ENCODE measurements at regions not wholly inside any gene's neighbourhood (a gene's known extent, or its start where the extent isn't known, plus 50 kb on each side); places are given as distances from the start of the nearest gene placed in this dataset.

DNA sequence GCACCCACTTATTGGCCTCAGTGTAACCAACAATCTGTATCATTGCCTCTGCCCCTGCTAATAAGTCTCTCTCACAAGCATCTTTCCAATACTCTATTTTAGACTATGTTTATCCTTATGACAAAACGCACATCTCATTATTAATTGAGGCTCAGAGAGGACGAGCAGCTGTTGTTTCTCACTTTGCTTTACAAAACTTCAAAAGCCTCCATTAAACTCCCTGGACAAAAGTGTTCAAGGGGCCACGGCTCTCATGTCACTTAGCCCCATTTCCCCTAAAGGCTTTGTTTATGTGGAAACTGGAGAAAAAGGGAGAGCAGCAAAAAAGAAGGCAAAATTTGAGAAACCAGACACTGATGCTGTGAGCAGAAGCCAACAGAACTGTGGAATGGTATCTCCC lies 180.0 kb upstream of the LNX1 start:
- ATAC-seq (no peak), DNase-seq (ENCODE audit: low spot score) (no peak)
- Histone ChIP-seq H2AFZ (no peak overlapping the region), H3F3A (replicated peaks; ENCODE audit: low read depth) (no peaks in the 10 kb centered on the region), H3K4me3 (no peak overlapping the region), H3K27ac (ENCODE audit: low read depth) (no peak overlapping the region), H3K79me2 (replicated peaks; ENCODE audit: insufficient read depth) (no peaks in the 10 kb centered on the region), H3K36me3 (ENCODE audit: insufficient read depth) (no peaks in the 10 kb centered on the region), H3K4me2 (no peak overlapping the region), H3K9me2 (ENCODE audit: insufficient read depth) (no peaks in the 10 kb centered on the region; the same call in 1 of the 2 replicates), H3K27me3 (ENCODE audit: insufficient read depth) (no peaks in the 10 kb centered on the region), H3K4me1 (ENCODE audit: insufficient read depth) (no peaks in the 10 kb centered on the region), H4K20me1 (replicated peaks; ENCODE audit: insufficient read depth) (no peaks in the 10 kb centered on the region)
- Mint-ChIP-seq H3K4me1 (no peaks in the 10 kb centered on the region), H3K36me3 (ENCODE audit: low read depth) (no peaks in the 10 kb centered on the region), H3K27ac (no peak overlapping the region), H3K9me3 (no peaks in the 10 kb centered on the region; the same call in 2 of the 3 replicates), H3K27me3 (ENCODE audit: insufficient read depth, low read depth, poor library complexity) (no peaks in the 10 kb centered on the region), H3K4me3 (no peak overlapping the region)
- no peak for TF ChIP-seq EZH2 (IDR thresholded peaks at IDR 0.05; ENCODE audit: low read depth, unreplicated experiment)
- TF ChIP-seq EZH2phosphoT487 (IDR thresholded peaks at IDR 0.05; ENCODE audit: unreplicated experiment): no peak
- TF ChIP-seq CREB1 (CRISPR knock-in tag; IDR thresholded peaks at IDR 0.05; ENCODE audit: low read depth): no peak
- TF ChIP-seq, protein P1, sequence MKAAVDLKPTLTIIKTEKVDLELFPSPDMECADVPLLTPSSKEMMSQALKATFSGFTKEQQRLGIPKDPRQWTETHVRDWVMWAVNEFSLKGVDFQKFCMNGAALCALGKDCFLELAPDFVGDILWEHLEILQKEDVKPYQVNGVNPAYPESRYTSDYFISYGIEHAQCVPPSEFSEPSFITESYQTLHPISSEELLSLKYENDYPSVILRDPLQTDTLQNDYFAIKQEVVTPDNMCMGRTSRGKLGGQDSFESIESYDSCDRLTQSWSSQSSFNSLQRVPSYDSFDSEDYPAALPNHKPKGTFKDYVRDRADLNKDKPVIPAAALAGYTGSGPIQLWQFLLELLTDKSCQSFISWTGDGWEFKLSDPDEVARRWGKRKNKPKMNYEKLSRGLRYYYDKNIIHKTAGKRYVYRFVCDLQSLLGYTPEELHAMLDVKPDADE (IDR thresholded peaks at IDR 0.05): no peak
- no peak for TF ChIP-seq ZNF114 (CRISPR knock-in tag; IDR thresholded peaks at IDR 0.05)
- TF ChIP-seq STAT1 (IDR thresholded peaks at IDR 0.05; ENCODE audit: unreplicated experiment): no peak
- TF ChIP-seq NANOG (IDR thresholded peaks at IDR 0.05; ENCODE audit: borderline replicate concordance): no peak
- no peak for TF ChIP-seq JUNB (IDR thresholded peaks at IDR 0.05; ENCODE audit: unreplicated experiment)
- TF ChIP-seq, protein P2, sequence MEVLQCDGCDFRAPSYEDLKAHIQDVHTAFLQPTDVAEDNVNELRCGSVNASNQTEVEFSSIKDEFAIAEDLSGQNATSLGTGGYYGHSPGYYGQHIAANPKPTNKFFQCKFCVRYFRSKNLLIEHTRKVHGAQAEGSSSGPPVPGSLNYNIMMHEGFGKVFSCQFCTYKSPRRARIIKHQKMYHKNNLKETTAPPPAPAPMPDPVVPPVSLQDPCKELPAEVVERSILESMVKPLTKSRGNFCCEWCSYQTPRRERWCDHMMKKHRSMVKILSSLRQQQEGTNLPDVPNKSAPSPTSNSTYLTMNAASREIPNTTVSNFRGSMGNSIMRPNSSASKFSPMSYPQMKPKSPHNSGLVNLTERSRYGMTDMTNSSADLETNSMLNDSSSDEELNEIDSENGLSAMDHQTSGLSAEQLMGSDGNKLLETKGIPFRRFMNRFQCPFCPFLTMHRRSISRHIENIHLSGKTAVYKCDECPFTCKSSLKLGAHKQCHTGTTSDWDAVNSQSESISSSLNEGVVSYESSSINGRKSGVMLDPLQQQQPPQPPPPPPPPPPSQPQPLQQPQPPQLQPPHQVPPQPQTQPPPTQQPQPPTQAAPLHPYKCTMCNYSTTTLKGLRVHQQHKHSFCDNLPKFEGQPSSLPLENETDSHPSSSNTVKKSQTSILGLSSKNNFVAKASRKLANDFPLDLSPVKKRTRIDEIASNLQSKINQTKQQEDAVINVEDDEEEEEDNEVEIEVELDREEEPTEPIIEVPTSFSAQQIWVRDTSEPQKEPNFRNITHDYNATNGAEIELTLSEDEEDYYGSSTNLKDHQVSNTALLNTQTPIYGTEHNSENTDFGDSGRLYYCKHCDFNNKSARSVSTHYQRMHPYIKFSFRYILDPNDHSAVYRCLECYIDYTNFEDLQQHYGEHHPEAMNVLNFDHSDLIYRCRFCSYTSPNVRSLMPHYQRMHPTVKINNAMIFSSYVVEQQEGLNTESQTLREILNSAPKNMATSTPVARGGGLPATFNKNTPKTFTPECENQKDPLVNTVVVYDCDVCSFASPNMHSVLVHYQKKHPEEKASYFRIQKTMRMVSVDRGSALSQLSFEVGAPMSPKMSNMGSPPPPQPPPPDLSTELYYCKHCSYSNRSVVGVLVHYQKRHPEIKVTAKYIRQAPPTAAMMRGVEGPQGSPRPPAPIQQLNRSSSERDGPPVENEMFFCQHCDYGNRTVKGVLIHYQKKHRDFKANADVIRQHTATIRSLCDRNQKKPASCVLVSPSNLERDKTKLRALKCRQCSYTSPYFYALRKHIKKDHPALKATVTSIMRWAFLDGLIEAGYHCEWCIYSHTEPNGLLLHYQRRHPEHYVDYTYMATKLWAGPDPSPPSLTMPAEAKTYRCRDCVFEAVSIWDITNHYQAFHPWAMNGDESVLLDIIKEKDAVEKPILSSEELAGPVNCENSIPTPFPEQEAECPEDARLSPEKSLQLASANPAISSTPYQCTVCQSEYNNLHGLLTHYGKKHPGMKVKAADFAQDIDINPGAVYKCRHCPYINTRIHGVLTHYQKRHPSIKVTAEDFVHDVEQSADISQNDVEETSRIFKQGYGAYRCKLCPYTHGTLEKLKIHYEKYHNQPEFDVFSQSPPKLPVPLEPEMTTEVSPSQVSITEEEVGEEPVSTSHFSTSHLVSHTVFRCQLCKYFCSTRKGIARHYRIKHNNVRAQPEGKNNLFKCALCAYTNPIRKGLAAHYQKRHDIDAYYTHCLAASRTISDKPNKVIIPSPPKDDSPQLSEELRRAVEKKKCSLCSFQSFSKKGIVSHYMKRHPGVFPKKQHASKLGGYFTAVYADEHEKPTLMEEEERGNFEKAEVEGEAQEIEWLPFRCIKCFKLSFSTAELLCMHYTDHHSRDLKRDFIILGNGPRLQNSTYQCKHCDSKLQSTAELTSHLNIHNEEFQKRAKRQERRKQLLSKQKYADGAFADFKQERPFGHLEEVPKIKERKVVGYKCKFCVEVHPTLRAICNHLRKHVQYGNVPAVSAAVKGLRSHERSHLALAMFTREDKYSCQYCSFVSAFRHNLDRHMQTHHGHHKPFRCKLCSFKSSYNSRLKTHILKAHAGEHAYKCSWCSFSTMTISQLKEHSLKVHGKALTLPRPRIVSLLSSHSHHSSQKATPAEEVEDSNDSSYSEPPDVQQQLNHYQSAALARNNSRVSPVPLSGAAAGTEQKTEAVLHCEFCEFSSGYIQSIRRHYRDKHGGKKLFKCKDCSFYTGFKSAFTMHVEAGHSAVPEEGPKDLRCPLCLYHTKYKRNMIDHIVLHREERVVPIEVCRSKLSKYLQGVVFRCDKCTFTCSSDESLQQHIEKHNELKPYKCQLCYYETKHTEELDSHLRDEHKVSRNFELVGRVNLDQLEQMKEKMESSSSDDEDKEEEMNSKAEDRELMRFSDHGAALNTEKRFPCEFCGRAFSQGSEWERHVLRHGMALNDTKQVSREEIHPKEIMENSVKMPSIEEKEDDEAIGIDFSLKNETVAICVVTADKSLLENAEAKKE (CRISPR knock-in tag; IDR thresholded peaks at IDR 0.05): no peak
- TF ChIP-seq POLR2AphosphoS5 (IDR thresholded peaks at IDR 0.05; ENCODE audit: low read depth): no peak
- TF ChIP-seq CTCF (conservative IDR thresholded peaks at IDR 0.05; ENCODE audit: low read depth in 2 of 2): no peak
- no peak for TF ChIP-seq ZNF331 (CRISPR knock-in tag; IDR thresholded peaks at IDR 0.05; ENCODE audit: low read depth)
- TF ChIP-seq, protein P3, sequence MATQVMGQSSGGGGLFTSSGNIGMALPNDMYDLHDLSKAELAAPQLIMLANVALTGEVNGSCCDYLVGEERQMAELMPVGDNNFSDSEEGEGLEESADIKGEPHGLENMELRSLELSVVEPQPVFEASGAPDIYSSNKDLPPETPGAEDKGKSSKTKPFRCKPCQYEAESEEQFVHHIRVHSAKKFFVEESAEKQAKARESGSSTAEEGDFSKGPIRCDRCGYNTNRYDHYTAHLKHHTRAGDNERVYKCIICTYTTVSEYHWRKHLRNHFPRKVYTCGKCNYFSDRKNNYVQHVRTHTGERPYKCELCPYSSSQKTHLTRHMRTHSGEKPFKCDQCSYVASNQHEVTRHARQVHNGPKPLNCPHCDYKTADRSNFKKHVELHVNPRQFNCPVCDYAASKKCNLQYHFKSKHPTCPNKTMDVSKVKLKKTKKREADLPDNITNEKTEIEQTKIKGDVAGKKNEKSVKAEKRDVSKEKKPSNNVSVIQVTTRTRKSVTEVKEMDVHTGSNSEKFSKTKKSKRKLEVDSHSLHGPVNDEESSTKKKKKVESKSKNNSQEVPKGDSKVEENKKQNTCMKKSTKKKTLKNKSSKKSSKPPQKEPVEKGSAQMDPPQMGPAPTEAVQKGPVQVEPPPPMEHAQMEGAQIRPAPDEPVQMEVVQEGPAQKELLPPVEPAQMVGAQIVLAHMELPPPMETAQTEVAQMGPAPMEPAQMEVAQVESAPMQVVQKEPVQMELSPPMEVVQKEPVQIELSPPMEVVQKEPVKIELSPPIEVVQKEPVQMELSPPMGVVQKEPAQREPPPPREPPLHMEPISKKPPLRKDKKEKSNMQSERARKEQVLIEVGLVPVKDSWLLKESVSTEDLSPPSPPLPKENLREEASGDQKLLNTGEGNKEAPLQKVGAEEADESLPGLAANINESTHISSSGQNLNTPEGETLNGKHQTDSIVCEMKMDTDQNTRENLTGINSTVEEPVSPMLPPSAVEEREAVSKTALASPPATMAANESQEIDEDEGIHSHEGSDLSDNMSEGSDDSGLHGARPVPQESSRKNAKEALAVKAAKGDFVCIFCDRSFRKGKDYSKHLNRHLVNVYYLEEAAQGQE (IDR thresholded peaks at IDR 0.05; ENCODE audit: unreplicated experiment): no peak

Measured in GM23338 (cell line).